ENCODE measurements at regions not wholly inside any gene's neighbourhood (a gene's known extent, or its start where the extent isn't known, plus 50 kb on each side); places are given as distances from the start of the nearest gene placed in this dataset.
"Not testable (repeated sequence)": the region's sequence is repeated elsewhere in the genome, so short reads cannot be mapped to it uniquely, and the experiment has no call there.

DNA sequence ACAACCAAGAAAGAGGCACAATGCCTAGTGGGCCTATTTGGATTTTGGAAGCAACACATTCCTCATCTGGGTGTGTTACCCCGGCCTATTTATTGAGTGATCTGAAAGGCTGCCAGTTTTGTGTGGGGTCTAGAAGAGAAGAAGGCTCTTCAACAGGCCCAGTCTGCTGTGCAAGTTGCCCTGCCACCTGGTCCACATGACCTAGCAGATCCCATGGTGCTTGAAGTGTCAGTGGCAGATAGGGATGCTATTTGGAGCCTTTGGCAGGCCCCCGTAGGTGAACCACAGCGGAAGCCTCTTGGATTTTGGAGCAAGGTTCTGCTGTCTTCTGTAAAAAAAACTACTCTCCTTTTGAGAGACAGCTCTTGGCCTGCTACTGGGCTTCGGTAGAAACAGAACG is 820.1 kb downstream of the TMTC2 start:
- Histone ChIP-seq H3K27ac (no peak overlapping the region), H3K36me3 (ENCODE audit: insufficient read depth, low read length) (no peaks in the 10 kb centered on the region), H3K4me3 (no peak overlapping the region), H3K9ac (ENCODE audit: insufficient read length) (no peak overlapping the region), H3K9me3 (ENCODE audit: low read depth, low read length) (no peaks in the 10 kb centered on the region)
- no peak for TF ChIP-seq FOXP2 (optimal IDR thresholded peaks at IDR 0.05; ENCODE audit: control extremely low read depth, extremely low read length, insufficient read depth)
- no peak for TF ChIP-seq POLR2AphosphoS5 (IDR thresholded peaks at IDR 0.05; ENCODE audit: borderline replicate concordance, low read depth, low read length)
- no peak for TF ChIP-seq EZH2 (IDR thresholded peaks at IDR 0.05)
- no peak for DNase-seq (ENCODE audit: low read depth, low spot score)

DNA sequence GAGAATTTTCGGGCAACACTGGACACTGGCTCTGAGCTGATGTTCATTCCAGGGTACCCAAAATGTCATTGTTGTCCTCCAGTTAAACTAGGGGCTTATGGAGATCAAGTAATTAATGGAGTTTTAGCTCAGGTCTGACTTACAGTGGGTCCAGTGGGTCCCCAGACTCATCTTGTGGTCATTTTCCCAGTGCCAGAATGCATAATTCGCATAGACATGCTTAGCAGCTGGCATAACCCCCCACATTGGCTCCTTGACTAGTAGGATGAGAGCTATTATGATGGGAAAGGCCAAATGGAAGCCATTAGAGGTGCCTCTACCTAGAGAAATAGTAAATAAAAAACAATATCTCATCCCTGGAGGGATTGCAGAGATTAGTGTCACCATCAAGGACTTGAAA is 818.9 kb downstream of the TMTC2 start:
- Histone ChIP-seq H3K9ac (ENCODE audit: insufficient read length) (no peak overlapping the region), H3K36me3 (ENCODE audit: insufficient read depth, low read length) (no peaks in the 10 kb centered on the region), H3K4me3 (no peak overlapping the region), H3K27ac (no peak overlapping the region), H3K9me3 (ENCODE audit: low read depth, low read length) (no peaks in the 10 kb centered on the region)
- DNase-seq (ENCODE audit: low read depth, low spot score), result no peak
- TF ChIP-seq FOXP2 (optimal IDR thresholded peaks at IDR 0.05; ENCODE audit: control extremely low read depth, extremely low read length, insufficient read depth) (no peak), POLR2AphosphoS5 (IDR thresholded peaks at IDR 0.05; ENCODE audit: borderline replicate concordance, low read depth, low read length) (no peak)

DNA sequence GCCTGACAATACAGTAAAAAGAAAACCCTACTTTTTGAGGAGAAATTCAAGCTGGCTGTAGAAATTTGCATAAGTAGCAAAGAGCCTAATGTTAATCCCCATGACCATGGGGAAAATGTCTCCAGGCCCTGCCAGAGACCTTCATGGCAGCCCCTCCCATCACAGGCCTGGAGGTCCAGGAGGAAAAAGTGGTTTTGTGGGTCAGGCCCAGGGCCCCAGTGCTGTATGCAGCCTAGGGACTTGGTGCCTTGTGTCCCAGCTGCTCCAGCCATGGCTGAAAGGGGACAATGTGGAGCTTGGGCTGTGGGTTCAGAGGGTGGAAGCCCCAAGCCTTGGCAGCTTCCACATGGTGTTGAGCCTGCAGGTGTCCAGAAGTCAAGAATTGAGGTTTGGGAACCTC is 813.2 kb downstream of the TMTC2 start:
- not testable (repeated sequence) for H3K27ac ChIP-seq; DNase-seq (ENCODE audit: low read depth, low spot score); H3K9me3 ChIP-seq (ENCODE audit: low read depth, low read length); H3K4me3 ChIP-seq; H3K36me3 ChIP-seq (ENCODE audit: insufficient read depth, low read length); H3K9ac ChIP-seq (ENCODE audit: insufficient read length)

DNA sequence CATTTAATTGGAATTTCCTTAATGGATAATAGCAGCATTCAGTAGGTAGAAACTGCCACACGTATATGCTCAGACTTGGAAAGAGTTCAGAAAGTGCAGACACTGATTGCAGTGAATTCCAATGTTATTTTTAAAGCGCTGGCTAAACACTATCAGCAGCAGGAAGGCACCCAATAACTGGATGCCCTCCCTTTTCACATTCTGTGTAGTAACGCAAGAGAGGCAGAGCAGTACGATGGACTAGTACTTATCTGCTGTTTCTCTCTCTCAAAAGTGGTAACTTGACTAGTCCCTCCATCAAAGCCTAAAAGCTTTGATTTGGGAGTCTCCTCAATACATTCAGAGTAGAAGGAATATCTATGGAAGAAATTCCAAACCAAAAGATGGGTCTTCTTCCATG is 791.0 kb downstream of the TMTC2 start:
- TF ChIP-seq EZH2 (IDR thresholded peaks at IDR 0.05) (no peak), POLR2AphosphoS5 (IDR thresholded peaks at IDR 0.05; ENCODE audit: borderline replicate concordance, low read depth, low read length) (no peak), FOXP2 (optimal IDR thresholded peaks at IDR 0.05; ENCODE audit: control extremely low read depth, extremely low read length, insufficient read depth) (no peak)
- DNase-seq (ENCODE audit: low read depth, low spot score), result no peak
- no peaks in the 10 kb centered on the region for H3K36me3 ChIP-seq (ENCODE audit: insufficient read depth, low read length)
- H3K27ac ChIP-seq, result no peak overlapping the region
- no peak overlapping the region for H3K9ac ChIP-seq (ENCODE audit: insufficient read length)
- H3K9me3 ChIP-seq (ENCODE audit: low read depth, low read length), result no peaks in the 10 kb centered on the region; the same call in 1 of the 2 replicates
- no peak overlapping the region for H3K4me3 ChIP-seq

DNA sequence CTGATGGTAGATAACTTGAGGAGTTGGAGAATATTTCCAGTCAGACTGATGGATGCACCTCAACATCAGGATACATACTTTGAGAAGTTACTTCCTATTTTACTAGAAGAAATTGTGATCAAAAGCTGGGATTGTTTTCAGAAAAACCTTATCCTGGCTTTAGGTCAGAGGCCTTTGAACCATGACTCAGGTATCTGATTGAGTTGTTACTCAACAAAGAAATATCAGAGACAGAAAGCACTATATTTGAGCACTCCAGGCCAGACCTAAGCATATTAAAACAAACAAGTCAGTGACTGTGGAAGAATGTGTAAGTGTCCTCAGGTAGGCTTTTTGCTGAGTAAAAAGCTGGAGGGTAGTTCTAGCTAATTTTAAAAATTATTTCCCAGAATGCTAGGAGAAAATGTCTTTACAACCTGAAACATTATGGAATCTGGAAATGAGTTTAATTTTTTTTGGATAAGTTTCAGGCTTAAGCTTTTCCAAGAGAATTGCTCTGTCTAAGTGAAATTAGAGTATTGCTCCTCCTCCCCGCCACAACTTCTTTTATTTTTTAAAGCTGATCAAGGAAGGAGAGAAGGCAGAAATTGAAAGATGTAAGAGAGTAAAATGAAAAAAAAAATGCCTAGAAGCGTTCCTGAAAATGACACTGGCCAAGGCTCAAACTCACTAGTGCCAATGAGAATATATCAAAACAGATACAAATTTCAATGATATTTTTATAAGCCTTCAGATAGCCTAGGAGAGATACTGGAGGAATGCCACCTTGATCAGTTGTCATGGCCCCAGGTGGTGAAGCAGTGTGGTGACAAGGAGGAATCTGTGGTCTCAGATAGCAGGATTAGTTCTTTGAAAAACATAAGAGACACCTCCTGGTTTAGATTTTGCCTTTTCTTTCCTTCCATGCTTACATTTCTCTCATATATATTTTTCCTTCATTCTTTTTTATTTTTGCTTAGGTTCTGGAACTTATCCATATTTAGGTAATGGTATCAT is 790.3 kb downstream of the TMTC2 start:
- DNase-seq (ENCODE audit: low read depth, low spot score), result no peak
- Histone ChIP-seq H3K9me3 (ENCODE audit: low read depth, low read length) (no peaks in the 10 kb centered on the region; the same call in 1 of the 2 replicates), H3K27ac (no peak overlapping the region), H3K4me3 (no peak overlapping the region), H3K9ac (ENCODE audit: insufficient read length) (no peak overlapping the region), H3K36me3 (ENCODE audit: insufficient read depth, low read length) (no peaks in the 10 kb centered on the region)
- TF ChIP-seq EZH2 (IDR thresholded peaks at IDR 0.05) (no peak), POLR2AphosphoS5 (IDR thresholded peaks at IDR 0.05; ENCODE audit: borderline replicate concordance, low read depth, low read length) (no peak), FOXP2 (optimal IDR thresholded peaks at IDR 0.05; ENCODE audit: control extremely low read depth, extremely low read length, insufficient read depth) (no peak)

DNA sequence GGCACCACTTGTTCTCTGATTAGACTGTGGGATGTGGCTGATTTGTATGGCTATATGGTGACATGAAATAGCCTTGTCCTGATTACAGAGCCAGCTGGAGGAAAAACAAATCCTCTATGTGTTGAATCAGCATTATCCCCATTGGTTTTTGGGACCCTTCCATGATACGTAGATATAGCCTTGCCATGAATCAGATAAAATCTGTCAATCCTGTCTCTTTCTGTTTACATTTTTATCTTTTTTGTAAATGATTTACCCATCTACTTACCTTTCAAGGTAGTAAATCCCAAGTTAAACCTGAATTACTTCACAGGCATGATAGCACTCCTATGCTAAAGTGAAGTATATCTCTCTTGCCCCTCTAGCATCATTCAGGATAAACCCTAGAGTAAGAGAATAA is 789.3 kb downstream of the TMTC2 start:
- Histone ChIP-seq H3K36me3 (ENCODE audit: insufficient read depth, low read length) (no peaks in the 10 kb centered on the region), H3K27ac (no peak overlapping the region), H3K9me3 (ENCODE audit: low read depth, low read length) (no peaks in the 10 kb centered on the region; the same call in 1 of the 2 replicates), H3K9ac (ENCODE audit: insufficient read length) (no peak overlapping the region), H3K4me3 (no peak overlapping the region)
- DNase-seq (ENCODE audit: low read depth, low spot score), result no peak
- TF ChIP-seq FOXP2 (optimal IDR thresholded peaks at IDR 0.05; ENCODE audit: control extremely low read depth, extremely low read length, insufficient read depth) (no peak), EZH2 (IDR thresholded peaks at IDR 0.05) (no peak), POLR2AphosphoS5 (IDR thresholded peaks at IDR 0.05; ENCODE audit: borderline replicate concordance, low read depth, low read length) (no peak)

DNA sequence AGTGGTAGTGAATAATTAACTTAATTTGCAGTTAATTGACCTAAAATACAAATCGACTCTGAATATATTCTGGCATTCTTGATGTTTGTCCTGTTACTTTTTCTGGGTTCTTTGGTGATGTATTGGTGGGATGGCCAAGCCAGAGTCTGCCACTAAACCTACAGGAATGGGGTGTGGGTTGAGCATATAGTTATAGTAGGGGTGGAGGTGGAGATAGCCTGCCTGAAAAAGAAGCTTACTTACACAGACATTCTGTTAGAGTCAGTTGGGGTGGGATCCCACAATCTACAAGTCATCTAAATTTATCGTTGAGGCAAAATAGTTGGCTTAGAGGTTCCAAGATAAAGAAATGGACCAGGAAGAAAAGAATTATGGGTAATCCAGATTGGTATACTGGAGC is 787.7 kb downstream of the TMTC2 start:
- TF ChIP-seq FOXP2 (optimal IDR thresholded peaks at IDR 0.05; ENCODE audit: control extremely low read depth, extremely low read length, insufficient read depth), result no peak
- no peak for TF ChIP-seq EZH2 (IDR thresholded peaks at IDR 0.05)
- no peak for TF ChIP-seq POLR2AphosphoS5 (IDR thresholded peaks at IDR 0.05; ENCODE audit: borderline replicate concordance, low read depth, low read length)

DNA sequence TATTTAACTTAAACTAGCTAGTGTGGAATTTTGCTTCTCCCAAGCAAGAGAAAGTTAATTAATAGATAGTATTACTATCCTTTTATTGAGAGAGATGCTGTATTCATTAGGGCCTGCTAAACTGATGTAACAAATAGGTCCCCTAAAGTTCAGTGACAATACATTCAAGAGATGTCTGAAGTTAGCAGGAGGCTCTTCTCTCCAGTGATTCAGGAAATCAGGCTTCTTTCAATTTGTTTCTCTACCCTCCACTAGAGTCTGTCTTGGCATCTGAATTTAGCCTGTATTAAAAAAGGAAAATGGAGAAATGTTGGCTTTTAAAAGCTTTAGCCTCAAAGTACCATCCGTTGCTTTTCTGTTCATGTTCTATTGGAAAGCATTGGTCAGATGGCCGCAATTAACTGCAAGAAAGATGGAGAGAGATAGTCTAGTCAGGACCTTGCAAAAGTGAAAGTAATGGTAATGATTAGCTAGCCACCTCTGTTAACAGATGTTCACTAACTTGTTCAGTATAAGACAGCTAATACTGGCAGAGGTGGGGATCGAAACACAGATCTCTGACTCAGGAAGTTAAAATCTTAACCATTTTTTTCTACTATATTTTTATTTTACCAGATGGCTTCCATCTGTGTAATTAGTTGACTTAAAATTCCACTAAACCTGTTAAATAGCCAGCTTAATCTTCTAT is 786.8 kb downstream of the TMTC2 start:
- TF ChIP-seq FOXP2 (optimal IDR thresholded peaks at IDR 0.05; ENCODE audit: control extremely low read depth, extremely low read length, insufficient read depth), result no peak
- no peak for TF ChIP-seq POLR2AphosphoS5 (IDR thresholded peaks at IDR 0.05; ENCODE audit: borderline replicate concordance, low read depth, low read length)
- TF ChIP-seq EZH2 (IDR thresholded peaks at IDR 0.05), result no peak
- Histone ChIP-seq H3K27ac (no peak overlapping the region), H3K9me3 (ENCODE audit: low read depth, low read length) (no peaks in the 10 kb centered on the region; the same call in 1 of the 2 replicates), H3K4me3 (no peak overlapping the region), H3K36me3 (ENCODE audit: insufficient read depth, low read length) (no peaks in the 10 kb centered on the region), H3K9ac (ENCODE audit: insufficient read length) (no peak overlapping the region)
- no peak for DNase-seq (ENCODE audit: low read depth, low spot score)

More for the DNA sequence above, 787.7 kb downstream of the TMTC2 start:
- no peak overlapping the region for H3K4me3 ChIP-seq
- no peaks in the 10 kb centered on the region for H3K36me3 ChIP-seq (ENCODE audit: insufficient read depth, low read length)
- H3K27ac ChIP-seq, result no peak overlapping the region
- DNase-seq (ENCODE audit: low read depth, low spot score), result no peak
- no peaks in the 10 kb centered on the region; the same call in 1 of the 2 replicates for H3K9me3 ChIP-seq (ENCODE audit: low read depth, low read length)
- H3K9ac ChIP-seq (ENCODE audit: insufficient read length), result no peak overlapping the region
